Upper lobe of left lung (tissue), 6 donors: ENCODE measurements at regions not wholly inside any gene's neighbourhood (a gene's known extent, or its start where the extent isn't known, plus 50 kb on each side); places are given as distances from the start of the nearest gene placed in this dataset.

Source experiments
- ATAC-seq, 2 donors: fragments of 200-7000 bp; cut with Tn5 transposase; one replicate each; pipeline ENCODE4 v1.9.1; 2022; ENCODE audit warnings: mild to moderate bottlenecking in 2 of 2, moderate library complexity in 2 of 2; ENCODE audit not compliant: low FRiP score in 2 of 2
- DNase-seq, 2 donors: peaks; one replicate each; pipeline ENCODE4 v3.0.0-alpha.2; 2019 to 2020
- H3K27ac ChIP-seq, 4 donors: fragments of 200-600 bp; sonication (generic); one replicate each; pipeline ENCODE4 v1.5.1; 2016 to 2019
- H3K27me3 ChIP-seq, 4 donors: fragments of 200-600 bp; sonication (generic); one replicate each; pipeline ENCODE4 v1.5.1; 2017 to 2019
- H3K36me3 ChIP-seq, 4 donors: fragments of 200-600 bp; sonication (generic); one replicate each; pipeline ENCODE4 v1.5.1; 2016 to 2019
- H3K4me1 ChIP-seq, 4 donors: fragments of 200-600 bp; sonication (generic); one replicate each; pipeline ENCODE4 v1.5.1; 2018 to 2019
- H3K4me3 ChIP-seq, 4 donors: fragments of 200-600 bp; sonication (generic); one replicate each; pipeline ENCODE4 v1.5.1; 2017 to 2019; ENCODE audit warnings: mild to moderate bottlenecking in 2 of 4, moderate library complexity in 1 of 4
- H3K9me3 ChIP-seq, 4 donors: fragments of 200-600 bp; sonication (generic); one replicate each; pipeline ENCODE4 v1.5.1; 2018 to 2019
- EP300 ChIP-seq, 4 donors: sonication (generic); formaldehyde crosslinking; IDR thresholded peaks; one replicate each; pipeline ENCODE4 v1.5.1; 2017; ENCODE audit warnings: antibody characterized with exemption in 4 of 4, control low read depth in 2 of 4
- POLR2A ChIP-seq, 4 donors: fragments of 450-650 bp; IDR thresholded peaks; one replicate each; pipeline ENCODE4 v1.5.1; 2016 to 2017; ENCODE audit warnings: antibody characterized with exemption in 4 of 4, mild to moderate bottlenecking in 2 of 4
- POLR2AphosphoS5 ChIP-seq, 2 donors: sonication (generic); formaldehyde crosslinking; IDR thresholded peaks; one replicate each; pipeline ENCODE4 v1.5.1; 2017; ENCODE audit warnings: antibody characterized with exemption in 2 of 2
- WGBS, 2 donors: methylation state at CpG; one replicate each; pipeline ENCODE4 v1.1.5; 2017 to 2018; 5-methylcytosine and 5-hydroxymethylcytosine counted together
- TF ChIP-seq, protein P1 (sequence below), 6 experiments: fragments of 450-650 bp in 4 of 6; fragments of 200-600 bp in 2 of 6; sonication (generic) in 2 of 6; IDR thresholded peaks; one replicate each; pipeline ENCODE4 v1.5.1; 2016 to 2019; ENCODE audit warnings: antibody characterized with exemption in 6 of 6
- donor health status: DM: no; HTN: no; CAD: no; lungs with moderate emphysema.
- donor health status: DM: no; HTN: yes; CAD: no; lungs with severe emphysema.

DNA sequence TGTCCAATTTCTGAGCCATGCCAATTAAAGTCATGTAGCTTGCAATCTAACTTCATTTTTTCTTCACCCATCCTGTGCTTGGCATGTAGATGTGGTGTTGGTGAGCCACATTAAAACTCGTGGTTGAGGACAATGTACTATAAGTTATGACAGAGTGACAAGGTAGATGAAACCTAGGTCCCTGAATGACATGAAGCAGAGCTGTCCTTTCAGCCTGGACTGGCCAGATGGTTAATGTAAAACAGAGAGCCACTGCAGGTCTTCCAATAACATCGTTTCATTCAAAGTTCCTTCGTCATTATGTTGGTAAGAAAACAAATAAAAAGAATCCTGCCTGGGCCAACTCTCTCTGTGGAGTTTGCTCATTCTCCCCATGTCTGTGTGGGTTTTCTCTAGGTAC, 856.5 kb upstream of the SEMA6A start:
- no peak for TF ChIP-seq POLR2A (IDR thresholded peaks at IDR 0.05)
- TF ChIP-seq EP300 (IDR thresholded peaks at IDR 0.05), result no peak
- TF ChIP-seq POLR2AphosphoS5 (IDR thresholded peaks at IDR 0.05), result no peak
- TF ChIP-seq, protein P1, sequence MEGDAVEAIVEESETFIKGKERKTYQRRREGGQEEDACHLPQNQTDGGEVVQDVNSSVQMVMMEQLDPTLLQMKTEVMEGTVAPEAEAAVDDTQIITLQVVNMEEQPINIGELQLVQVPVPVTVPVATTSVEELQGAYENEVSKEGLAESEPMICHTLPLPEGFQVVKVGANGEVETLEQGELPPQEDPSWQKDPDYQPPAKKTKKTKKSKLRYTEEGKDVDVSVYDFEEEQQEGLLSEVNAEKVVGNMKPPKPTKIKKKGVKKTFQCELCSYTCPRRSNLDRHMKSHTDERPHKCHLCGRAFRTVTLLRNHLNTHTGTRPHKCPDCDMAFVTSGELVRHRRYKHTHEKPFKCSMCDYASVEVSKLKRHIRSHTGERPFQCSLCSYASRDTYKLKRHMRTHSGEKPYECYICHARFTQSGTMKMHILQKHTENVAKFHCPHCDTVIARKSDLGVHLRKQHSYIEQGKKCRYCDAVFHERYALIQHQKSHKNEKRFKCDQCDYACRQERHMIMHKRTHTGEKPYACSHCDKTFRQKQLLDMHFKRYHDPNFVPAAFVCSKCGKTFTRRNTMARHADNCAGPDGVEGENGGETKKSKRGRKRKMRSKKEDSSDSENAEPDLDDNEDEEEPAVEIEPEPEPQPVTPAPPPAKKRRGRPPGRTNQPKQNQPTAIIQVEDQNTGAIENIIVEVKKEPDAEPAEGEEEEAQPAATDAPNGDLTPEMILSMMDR (IDR thresholded peaks at IDR 0.05), result no peak
- Histone ChIP-seq H3K27ac (no peak overlapping the region), H3K36me3 (no peaks in the 10 kb centered on the region), H3K4me3 (no peak overlapping the region), H3K27me3 (no peaks in the 10 kb centered on the region), H3K4me1 (no peaks in the 10 kb centered on the region), H3K9me3 (no peaks in the 10 kb centered on the region)
- 64 to 84% methylated on average over 3 of the region's 3 CpGs for WGBS, 2 donors
- no peak for DNase-seq
- no peak for ATAC-seq

DNA sequence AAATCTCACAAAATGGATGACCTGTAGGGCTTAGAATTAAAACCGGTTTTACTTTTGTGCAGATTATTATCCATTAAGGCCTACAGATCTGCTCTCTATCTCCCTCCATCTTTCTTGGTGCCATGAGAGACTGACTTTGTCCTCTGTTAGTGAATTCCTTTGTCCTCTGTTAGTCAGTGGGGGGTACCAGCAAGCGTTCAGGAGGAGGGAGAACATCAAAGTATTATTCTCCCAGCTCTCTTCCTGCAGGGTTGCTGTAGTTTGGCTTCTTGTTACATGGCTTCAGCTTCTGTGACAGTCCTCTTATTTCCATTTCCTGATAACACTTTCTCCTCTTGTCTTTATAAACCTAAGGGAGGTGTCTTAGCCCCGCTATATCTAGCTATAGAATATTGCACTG, 850.5 kb upstream of the SEMA6A start:
- ATAC-seq (no peak), DNase-seq (no peak)
- Histone ChIP-seq H3K27me3 (no peaks in the 10 kb centered on the region), H3K27ac (no peak overlapping the region), H3K4me3 (no peak overlapping the region), H3K36me3 (no peaks in the 10 kb centered on the region), H3K9me3 (no peaks in the 10 kb centered on the region), H3K4me1 (no peaks in the 10 kb centered on the region)
- WGBS, 2 donors, result 74 to 80% methylated on average over 3 of the region's 3 CpGs
- no peak for TF ChIP-seq POLR2AphosphoS5 (IDR thresholded peaks at IDR 0.05)

DNA sequence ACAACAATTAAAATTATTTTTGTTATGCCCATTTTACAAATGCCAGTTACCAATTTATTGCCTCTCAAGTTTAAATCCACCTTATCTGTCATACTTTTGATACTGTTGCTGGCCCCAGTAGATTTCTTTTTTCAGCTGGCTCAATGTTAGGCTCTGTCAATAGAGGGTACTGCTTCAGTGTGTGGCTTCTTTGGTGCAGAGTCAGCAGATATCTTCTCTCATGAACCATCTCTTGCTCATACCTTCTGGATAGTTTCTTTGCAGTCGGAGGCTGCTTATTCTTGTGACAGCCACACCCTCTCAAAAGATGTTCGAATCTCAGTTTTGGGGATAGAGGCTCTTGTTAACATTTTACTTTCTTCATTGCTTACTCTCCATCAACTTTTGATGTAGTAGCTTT, 849.9 kb upstream of the SEMA6A start:
- DNase-seq, result no peak
- ATAC-seq, result no peak
- Histone ChIP-seq H3K4me3 (no peak overlapping the region), H3K27ac (no peak overlapping the region), H3K4me1 (no peaks in the 10 kb centered on the region), H3K27me3 (no peaks in the 10 kb centered on the region), H3K9me3 (no peaks in the 10 kb centered on the region), H3K36me3 (no peaks in the 10 kb centered on the region)
- TF ChIP-seq EP300 (IDR thresholded peaks at IDR 0.05) (no peak), POLR2A (IDR thresholded peaks at IDR 0.05) (no peak), POLR2AphosphoS5 (IDR thresholded peaks at IDR 0.05) (no peak)
- TF ChIP-seq, protein P1 (IDR thresholded peaks at IDR 0.05), result no peak
- 87 to 100% methylated on average over 2 of the region's 2 CpGs for WGBS, 2 donors

DNA sequence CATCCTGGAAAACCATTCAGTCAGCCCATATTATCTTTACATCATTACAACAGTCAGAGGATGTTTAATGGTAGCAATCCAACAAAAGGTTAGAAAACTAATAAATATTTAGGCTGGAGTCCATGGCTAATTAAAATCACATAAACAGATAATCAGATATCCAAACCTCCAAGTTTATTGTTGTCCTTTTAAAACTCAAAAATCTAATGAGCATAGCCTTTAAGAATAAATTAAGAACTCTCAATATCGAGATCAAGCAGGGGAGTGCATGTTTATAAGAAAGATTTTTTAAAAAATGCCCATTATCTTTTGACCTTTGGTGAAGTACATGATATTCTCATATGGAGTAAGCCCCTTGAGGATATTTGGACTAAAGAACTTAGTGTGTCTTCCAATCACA, 842.9 kb upstream of the SEMA6A start:
- WGBS, 2 donors, result 29 to 41% methylated on average over 1 of the region's 1 CpG
- H3K9me3 ChIP-seq, result no peaks in the 10 kb centered on the region
- H3K36me3 ChIP-seq, result no peaks in the 10 kb centered on the region
- ATAC-seq (no peak), DNase-seq (no peak)
- TF ChIP-seq EP300 (IDR thresholded peaks at IDR 0.05) (no peak), POLR2AphosphoS5 (IDR thresholded peaks at IDR 0.05) (no peak), POLR2A (IDR thresholded peaks at IDR 0.05) (no peak)
- TF ChIP-seq, protein P1 (IDR thresholded peaks at IDR 0.05), result no peak
- no peaks in the 10 kb centered on the region for H3K4me1 ChIP-seq
- no peak overlapping the region for H3K27ac ChIP-seq
- H3K27me3 ChIP-seq, result no peaks in the 10 kb centered on the region
- H3K4me3 ChIP-seq, result no peak overlapping the region

DNA sequence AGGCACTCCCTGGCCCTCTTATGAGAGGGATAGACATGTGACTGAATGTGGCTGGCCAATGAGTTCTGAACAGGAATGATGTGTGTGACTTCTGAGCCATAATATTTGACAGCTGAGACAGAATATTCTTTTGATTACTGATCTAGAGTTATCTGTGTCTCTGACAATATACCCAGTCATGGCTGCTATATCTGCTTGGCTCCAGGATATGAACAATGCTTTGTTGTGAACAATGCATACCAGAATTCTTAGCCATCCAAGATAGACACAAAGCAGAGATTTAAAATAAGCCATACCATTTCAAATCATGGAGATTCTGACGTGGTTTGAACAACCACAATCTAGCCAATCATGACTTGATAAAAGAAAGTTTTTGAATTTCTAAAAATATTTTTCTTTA, 840.3 kb upstream of the SEMA6A start:
- 87 to 88% methylated on average over 1 of the region's 1 CpG for WGBS, 2 donors
- DNase-seq, result no peak
- no peaks in the 10 kb centered on the region for H3K27me3 ChIP-seq
- no peak overlapping the region for H3K27ac ChIP-seq
- H3K9me3 ChIP-seq, result no peaks in the 10 kb centered on the region
- no peaks in the 10 kb centered on the region for H3K4me1 ChIP-seq
- ATAC-seq, result no peak
- H3K36me3 ChIP-seq, result no peaks in the 10 kb centered on the region
- TF ChIP-seq POLR2AphosphoS5 (IDR thresholded peaks at IDR 0.05) (no peak), EP300 (IDR thresholded peaks at IDR 0.05) (no peak), POLR2A (IDR thresholded peaks at IDR 0.05) (no peak)
- TF ChIP-seq, protein P1 (IDR thresholded peaks at IDR 0.05), result no peak
- H3K4me3 ChIP-seq, result no peak overlapping the region
